Glomerular visceral epithelial cell (primary cell): ENCODE measurements at regions not wholly inside any gene's neighbourhood (a gene's known extent, or its start where the extent isn't known, plus 50 kb on each side); places are given as distances from the start of the nearest gene placed in this dataset.
"Not testable (repeated sequence)": the region's sequence is repeated elsewhere in the genome, so short reads cannot be mapped to it uniquely, and the experiment has no call there.

Experiments used
- DNase-seq: peaks from one replicate; pipeline ENCODE4 v3.0.0-alpha.2; 2016; ENCODE audit errors: extremely low spot score

- DNase-seq, result no peak
Measured at GRCh38 chr1:143699731-143700130, 272.1 kb downstream of the FAM72C start.

GRCh38 chr1:143699115-143699514 lies 272.7 kb downstream of the FAM72C start:
- DNase-seq, result no peak

- peak; percentile 25 for DNase-seq
Measured at GRCh38 chr1:143698016-143698415, 273.8 kb downstream of the FAM72C start.

DNA sequence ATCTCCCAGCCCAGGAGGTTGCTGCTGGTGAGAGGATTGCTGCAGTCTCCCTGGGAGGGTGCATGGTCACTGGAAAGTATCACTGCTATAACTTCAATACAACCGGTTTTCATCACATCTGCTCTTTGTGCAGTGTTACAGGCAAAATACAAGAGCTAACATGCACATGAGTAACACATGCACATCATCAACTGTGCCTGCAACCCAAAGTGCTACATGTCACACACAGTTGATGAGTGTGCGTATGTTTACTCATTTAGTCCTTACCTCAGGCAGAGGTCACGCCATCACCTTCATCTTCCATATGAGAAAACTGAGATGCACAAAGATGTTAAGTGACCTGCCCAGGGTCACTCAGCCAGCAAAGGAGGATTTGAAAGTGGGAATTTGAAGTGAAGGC lies 277.7 kb downstream of the FAM72C start:
- DNase-seq, result no peak

DNA sequence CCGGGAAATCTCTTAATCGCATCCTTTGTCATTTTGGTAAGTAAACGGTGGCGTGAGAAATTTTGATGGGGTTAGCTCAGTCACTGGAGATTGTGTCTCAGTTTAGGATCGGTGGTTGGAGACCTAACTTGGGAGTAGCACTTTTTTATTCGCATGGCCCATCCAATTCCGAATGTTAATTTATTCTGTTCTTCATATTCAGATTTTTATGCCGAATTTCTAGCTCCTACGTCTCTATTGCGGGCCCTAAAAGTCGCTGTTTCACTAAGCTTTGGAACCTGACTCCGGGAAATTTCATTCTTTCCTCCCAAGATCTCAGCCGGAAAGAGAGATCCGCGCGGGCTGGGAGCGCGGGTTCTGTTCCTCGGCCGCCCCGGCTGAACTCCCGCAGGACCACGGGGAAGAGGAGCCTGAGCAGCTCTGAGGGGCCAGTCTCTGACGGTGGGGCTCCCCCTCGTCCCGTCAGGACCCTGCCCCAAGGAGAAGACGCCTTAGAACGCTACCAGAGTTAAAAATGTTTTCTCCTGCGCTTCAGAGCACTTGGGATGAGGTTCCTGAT lies 279.7 kb downstream of the FAM72C start:
- no peak for DNase-seq

GRCh38 chr1:143691400-143691891 lies 280.3 kb downstream of the FAM72C start:
- DNase-seq, result no peak

GRCh38 chr1:143689781-143690180 lies 282.0 kb downstream of the FAM72C start:
- DNase-seq, result no peak

DNA sequence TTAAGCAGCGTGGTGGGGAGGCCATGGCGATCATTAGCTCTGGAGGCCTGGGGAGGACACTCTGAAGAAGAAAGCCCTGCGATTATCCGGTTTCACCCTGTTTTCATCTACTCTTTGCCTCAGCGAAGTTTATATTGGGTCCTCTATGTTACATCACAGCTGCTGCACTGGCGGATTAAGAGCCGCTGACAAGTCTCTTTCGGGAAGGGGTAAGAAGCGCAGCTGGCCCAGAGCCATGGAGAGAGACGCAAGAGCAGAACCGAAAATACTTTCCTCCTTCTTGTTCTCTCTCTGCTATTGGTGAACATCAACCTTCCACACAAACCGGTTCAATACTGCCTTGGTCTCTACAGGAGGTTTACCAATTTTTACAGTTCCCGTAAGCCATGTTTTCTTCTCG lies 291.5 kb downstream of the FAM72C start:
- DNase-seq, result no peak

- DNase-seq, result no peak
Measured at GRCh38 chr1:143672983-143673382, 298.8 kb downstream of the FAM72C start.

DNA sequence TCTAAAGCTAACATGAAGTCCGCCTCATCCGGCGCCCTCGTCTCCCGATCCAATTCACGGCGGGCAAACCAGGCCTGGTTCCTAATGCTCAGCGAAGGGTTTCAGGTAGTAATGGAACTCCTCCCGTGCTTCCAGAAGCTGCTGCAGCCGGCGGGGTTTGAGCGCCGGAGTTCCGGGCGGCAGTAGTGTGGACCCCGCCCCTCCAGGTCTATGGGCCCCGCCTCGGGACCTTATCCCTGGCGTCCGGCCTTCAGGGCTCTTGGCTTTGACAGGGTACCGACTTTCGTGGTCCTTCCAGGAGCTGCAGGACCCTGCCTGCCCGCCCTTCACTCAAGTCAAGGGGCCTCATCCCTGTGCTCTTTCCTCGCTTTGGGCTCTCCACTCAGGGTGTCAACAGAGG lies 304.1 kb downstream of the FAM72C start:
- no peak for DNase-seq

DNA sequence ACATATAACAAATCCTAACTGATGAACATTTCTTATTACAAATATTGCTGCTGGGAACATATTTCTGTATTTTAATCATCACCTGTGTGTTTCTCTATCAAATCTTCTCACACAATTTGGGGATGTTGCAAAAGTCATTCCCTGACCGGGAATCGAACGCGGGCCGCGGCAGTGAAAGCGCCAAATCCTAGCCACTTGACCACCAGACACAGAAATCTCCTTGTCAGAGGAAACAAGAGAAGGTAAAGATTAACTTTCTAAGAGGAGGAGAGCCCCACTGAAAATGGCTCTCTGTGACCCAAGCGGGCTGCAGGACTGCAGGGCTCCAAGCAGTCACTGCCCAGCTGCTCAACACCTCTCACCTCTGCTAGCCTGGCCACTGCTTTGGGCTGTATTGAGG lies 304.9 kb downstream of the FAM72C start:
- no peak for DNase-seq

GRCh38 chr1:143665606-143666005 lies 306.2 kb downstream of the FAM72C start:
- DNase-seq, result no peak

DNA sequence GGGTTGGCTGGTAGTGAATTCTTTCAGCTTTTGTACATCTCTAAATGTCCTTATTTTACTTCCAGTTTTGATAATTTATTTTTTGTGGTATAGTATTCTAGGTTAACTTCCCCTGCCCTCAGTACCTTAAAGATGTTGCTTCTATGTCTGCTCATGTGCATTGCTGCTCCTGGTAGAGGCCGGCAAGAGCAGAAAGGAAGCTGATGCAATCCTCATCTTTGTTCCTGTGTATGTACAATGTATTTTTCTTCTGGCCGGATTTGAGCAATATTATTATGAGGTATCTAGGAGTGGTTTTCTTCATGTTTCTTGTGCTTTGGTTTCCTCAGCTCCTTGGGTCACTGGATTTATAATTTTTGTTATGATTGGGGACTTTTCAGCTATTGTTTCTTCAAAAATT lies 308.7 kb downstream of the FAM72C start:
- DNase-seq, result not testable (repeated sequence)

DNA sequence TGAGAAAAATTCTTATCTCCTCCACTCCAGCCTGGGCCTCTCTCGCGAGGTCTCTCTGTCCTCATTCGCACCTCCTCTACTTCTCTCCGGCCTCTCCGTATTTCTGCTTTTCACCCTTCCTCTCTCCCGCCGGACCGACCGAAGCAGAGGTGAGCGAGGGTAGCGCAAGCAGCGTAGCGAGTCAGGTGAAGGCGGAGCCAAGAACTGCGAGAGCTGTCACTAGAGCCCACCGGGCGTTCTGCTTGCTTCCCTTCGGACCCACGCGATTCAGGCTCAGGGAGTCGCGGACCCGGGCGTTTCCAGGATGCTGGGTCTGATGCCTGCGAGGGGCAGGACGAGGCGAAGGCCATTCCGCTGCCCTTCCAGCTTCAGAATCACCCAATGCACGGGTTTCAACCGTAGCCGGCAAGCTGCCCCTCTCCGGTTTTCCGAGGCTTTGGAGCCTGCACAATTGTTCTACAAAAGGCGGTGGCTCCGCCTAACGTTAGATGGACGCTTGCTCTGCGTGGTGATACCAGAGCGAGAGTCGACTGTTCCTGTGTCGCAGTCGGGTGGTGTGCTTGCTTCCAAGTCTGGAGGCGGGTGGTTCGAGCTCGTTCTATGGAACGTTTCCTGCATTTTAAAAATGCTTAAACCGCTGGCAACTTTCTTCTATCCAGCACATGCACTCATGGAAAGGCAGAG lies 310.2 kb downstream of the FAM72C start:
- DNase-seq, result no peak

DNA sequence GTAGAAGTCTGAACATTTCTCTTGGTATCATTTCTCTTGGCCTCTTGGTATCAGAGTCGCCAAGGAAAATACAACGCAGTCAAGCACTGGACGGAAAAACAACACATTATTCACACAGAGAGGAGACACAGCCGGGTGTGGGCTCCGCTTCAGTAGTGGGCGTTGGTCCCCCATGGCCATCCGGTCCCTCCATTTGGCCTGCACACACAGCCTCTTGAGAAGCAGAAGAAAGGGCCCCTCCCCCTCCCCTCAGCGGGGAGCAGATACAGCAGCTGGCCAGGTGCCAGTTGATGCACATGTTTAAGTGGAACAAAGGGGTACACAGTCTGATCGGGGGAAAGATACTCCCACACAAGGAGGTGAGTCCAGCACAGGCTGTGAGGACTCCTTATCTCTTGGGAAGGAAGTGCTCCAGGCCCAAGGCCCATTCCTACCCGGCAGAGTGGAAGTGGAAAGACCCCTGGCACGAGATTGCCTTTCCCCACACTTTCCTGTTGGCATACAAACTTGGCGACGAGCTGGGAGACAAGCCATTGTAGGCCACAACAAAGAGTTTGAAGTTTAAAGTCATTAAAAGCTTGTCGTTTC lies 311.3 kb downstream of the FAM72C start:
- no peak for DNase-seq

DNA sequence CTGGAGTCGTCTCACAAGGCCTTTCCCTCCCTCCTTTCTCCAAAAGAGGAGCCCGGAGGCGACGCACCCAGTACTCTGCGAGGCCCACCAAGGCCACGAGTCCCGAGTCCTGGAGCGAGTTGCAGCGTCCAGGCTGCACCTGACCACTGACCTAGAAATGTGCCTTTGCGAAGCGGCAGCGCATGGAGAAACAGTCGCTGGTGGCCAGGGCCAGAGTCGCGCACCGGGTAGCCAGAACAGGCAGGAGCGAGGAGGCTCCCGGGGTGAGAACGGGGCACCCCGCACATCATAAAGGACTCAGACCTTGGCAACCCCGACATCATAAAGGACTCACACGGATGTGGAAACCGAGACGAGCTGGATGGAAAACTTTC lies 318.4 kb downstream of the FAM72C start:
- no peak for DNase-seq

DNA sequence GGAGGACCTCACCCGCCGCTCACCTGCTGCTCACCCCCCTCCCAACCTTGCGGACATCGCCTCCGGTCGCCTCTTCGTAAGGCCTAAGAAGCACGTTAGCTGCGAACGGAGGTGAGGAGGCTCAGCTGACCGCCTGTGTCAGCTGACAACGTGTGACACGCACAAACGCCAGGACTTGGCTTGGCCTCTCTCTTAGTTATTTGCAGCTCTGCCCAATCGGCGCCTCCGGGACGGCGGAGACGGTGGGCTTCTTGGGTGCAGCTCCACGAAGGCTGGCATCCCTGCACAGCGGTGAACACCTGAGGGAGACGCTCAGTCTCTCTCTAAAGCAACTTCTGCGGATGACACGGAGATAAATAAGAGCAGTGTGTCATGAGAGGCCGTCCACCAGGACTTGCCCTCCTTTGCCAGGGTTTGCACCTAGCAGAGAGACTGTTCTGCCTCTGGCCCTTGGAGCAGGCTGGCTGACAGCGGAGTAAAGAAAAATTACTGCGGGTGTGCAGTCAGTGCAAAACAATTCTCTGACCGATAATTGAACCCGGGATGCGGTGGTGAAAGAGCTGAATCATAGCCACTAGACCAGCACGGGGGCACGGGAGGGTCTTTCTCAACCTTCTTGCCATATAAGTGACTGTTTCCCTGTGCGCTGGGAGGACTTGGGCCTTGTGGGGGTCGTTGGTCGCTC lies 318.9 kb downstream of the FAM72C start:
- DNase-seq, result no peak

DNA sequence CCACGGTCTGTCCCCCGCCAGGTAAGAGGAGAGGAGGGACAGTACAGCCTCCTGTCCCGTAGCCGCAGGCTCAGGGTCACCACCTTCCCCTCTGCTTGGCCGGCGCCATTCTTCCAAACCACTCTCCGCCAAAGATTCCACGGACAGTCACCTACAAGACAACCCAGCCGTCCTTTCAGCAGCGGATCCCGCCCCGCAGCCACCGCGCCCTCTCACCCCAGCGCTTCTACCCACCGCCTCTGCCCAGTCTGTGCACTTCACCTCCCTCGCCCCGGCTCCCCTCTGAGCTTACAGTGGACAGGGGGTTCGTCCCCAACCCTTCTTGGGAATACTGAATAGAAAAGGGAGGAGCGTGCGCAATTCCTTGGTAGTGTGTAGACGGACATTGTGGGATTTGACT lies 319.6 kb downstream of the FAM72C start:
- no peak for DNase-seq

DNA sequence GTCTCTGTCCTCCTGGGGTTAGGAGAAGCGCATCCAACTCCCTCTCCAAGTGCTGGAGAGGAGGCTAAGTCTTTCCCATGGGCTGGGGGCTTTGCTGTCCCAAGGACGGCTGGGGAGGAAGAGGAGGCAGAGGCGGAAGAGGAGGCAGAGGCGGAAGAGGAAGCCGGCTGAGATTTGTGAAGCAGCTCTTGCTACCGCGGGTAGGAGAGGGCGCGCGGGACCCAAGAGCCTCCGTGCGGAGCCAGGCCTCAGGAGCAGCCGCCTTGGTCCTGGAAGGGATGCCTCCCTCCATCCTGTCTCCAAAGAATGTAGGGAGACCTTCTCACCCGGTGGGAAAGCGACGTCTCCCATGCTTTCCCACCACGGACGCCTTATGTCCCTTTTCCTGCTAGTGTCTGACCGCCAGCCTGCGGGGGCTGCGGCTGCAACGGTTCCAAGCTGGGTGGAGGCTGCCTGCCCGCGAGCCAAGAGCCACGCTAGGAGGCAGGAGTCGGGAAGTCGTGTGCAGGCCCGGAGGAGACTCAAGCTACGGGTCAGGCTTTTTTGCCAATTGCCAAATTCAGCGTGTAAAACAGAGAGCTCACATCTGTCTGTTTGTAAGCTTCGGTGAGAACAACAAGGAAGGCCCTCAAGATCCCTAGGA lies 320.3 kb downstream of the FAM72C start:
- DNase-seq, result no peak

DNA sequence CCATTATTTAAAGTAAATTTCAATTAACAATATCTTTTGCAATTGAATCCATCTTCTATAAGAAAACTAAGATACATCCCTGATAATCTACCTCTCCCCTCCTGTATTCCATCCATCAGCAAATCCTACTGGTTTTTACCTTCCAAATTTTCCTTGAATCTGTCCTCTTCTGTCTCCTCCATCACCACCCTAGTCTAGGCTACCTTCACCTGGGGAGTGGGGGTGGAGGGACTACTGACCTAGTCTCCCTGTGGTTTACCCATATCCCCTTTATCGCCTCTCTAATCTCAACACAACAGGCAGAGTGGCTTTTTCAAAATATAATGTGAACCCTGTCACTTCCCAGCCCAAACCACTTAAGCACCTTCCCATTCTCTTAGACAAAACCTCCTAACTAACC lies 327.8 kb downstream of the FAM72C start:
- not testable (repeated sequence) for DNase-seq

GRCh38 chr1:143643148-143643885 lies 328.5 kb downstream of the FAM72C start:
- no peak for DNase-seq

DNA sequence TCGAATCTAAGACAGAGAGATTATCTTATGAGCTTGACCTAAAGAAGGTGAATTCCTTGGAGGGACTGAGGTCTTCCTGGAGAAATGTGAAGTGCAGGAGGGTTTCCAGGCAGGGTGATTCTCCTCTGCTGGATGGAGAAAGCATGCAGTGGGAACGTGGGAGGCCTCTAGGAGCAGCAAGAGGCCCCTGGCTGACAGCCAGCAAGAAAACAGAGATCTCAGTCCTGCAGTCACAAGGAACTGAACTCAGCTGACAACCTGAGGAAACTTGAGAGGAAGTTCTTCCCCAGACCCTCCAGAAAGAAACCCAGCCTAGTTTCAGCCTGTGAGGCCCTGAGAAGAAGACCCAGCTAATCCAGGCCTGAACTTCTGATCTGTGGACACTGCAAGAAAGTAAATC lies 345.9 kb downstream of the FAM72C start:
- no peak for DNase-seq
